Activated T-helper 9 cell treated with anti-CD3 and anti-CD28 coated beads, Interleukin-2, amount 50 U/mL, for 16 hours (primary cell): ENCODE measurements at regions not wholly inside any gene's neighbourhood (a gene's known extent, or its start where the extent isn't known, plus 50 kb on each side); places are given as distances from the start of the nearest gene placed in this dataset.

ENCODE experiments used
- DNase-seq: peaks from one replicate; pipeline ENCODE4 v3.0.0-alpha.2; 2020; ENCODE audit warnings: low read depth

DNA sequence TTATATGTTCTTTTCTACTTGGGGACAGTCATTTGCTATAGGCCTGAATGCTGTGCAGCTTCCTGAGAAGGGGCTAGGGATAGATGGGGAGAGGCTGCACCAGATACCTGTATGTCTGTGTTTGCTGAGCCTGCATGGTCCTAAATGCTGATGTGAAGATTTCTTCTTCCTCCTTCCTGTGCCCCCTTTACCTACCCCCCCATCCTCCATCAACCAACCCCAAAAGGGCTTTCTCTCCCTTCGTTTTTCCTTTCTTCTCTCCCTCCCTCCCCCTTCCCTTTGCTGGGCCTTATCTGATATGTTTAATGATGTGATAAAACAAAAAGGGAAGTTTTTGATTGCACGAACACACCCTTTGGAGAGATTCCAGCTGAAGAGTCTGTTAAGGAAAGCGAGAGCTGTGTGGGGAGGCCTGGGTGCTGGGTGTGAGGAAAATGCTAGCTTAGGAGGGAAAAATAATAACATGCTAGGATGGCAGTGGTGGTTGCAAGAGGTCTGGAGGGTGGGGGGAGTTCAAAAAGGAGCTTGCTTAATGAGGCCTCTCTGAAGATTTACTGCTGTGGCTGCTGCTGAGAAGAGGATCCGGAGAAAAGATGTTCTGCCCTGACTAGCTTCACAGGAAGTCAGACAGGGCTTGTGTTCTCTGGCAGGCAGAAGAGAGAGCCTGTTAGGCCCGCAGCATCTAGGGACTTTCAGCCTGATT, 101.8 kb downstream of the SAMD9 start:
- no peak for DNase-seq

DNA sequence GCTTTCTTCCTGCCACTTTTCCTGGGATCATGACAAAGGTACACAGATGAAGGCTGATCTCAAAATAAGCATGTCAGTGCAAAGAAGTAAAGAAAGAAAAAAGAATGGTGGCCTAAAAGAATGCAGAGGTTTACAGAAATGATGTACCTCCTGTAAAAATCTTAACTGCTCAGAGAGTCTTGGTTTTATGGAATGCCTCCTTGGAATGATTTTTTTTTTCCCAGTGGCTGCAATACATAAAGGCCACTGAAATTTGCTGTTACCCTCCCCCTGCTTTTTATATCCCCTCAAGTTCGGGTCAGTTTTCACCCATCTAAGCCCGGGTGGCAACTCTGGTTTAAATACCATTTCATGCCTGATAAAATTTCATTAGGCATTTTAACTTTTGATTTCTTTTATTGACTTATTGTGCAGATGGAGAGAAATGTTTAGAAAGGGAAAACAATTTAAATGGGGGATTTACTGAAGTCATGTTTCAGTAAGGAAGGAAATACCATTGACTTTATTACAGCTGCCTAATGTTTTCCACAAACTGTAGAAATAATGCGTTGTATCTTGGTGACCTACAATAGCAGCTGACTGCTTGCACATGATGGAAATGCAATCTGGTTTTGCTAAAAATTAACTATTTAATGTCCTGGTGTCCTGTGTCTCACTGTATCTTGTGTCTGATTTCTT, 102.5 kb downstream of the SAMD9 start:
- no peak for DNase-seq

DNA sequence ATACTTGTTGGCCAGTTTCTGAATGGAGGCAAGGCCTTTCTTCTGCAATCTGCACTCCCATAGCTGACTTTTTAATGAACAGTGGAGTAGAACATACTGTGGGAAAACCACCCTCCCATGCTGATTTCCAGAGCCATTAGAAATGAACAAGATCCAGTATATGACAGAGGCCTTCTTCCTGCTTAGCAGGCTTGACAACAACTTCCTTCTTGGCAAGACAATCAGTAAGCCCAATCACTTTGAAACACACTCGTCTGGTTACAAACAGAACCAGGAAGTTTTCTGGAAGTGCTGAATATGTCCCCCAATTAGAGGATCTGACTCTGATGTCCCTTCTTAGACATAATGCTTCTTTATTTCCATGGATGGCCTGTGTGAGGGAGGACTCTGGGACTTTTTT, 103.4 kb downstream of the SAMD9 start:
- DNase-seq: no peak

DNA sequence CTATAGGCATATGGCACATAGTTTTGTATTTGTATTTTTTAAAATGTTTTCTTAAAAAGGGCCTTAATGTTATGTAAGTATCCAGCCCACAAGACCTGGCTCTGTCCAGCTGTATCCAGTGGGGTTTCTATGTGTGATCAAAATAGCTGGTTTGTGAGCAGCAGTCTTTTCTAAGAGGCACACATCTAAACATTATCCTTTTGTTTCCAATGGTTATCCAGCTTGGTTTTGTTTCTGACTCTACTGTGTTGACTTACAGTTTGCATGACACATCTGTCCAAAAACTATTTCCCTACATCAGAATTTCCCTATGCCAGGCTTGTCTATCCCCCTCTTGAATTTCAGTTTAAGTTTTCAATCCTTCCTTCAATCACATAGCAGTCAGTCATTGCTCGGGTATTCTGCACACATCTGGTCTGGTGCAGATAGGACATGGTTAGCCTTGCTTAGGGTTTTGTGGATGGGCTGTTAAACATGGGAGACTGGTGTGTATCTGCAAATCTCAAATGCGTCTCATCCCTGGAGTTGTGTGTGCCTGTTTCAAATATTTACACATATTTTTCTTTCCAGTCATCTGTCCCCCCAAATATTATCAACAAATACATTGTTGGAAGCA, 104.2 kb downstream of the SAMD9 start:
- no peak for DNase-seq

DNA sequence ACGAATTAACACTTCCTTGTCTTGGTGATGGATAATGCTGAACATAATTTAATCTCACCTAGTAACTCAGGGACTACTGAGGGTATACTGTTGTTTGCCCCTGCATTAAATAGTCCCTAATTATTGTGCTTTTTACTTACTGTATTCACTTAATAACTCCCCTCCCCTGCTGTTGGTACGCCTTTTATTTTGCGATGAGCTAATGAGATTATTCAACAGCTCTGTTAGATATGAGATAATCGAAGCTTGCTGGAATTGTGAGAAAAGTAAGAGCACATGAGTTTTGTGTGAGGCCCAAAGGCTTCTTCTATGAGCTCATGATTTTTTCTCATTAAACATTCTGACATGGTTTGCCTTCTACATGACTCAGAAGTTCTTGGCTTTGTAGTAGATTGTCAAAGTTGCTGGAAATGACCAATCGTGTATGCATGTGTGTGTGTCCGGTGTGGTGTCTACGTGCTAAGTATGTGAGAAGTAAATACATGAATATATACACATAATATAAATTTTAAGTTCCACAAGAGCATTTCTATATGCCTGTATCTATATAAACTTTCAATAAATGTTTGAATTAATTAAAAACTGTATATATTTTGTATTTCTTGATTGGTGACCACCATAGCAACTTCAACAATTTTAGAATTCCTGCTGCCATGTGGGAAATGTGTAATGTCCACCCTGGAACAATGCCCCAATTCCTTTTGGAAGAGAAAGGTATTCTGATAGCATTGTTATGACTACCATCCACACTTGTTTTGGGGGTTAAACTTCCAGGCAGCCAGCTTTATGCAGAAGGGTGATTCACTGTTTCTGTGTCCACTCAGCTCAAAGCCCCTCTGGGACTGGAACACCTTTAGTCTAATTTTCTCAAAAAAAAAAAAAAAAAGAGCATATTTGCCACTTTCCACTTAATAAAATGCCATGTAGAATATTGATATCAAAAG, 106.2 kb downstream of the SAMD9 start:
- DNase-seq: no peak

DNA sequence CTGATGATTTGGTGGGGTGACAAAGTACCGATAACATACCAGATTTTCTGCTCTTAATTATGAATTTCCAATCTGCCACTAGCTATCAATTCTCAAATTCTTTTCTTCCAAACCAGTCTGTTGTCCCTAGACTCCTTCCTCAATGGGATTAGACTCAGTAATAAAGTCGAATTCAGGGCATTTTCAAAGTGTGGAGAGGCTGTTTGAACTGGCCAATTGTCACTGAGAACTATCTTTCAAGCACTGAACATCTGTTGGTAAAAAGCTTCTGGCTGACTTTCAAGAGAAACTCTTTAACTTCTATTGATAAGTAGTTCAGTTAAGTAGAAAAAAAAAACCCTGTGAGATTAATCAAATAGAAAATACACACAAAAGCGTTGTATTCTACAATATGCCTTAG, 108.9 kb downstream of the SAMD9 start:
- no peak for DNase-seq

DNA sequence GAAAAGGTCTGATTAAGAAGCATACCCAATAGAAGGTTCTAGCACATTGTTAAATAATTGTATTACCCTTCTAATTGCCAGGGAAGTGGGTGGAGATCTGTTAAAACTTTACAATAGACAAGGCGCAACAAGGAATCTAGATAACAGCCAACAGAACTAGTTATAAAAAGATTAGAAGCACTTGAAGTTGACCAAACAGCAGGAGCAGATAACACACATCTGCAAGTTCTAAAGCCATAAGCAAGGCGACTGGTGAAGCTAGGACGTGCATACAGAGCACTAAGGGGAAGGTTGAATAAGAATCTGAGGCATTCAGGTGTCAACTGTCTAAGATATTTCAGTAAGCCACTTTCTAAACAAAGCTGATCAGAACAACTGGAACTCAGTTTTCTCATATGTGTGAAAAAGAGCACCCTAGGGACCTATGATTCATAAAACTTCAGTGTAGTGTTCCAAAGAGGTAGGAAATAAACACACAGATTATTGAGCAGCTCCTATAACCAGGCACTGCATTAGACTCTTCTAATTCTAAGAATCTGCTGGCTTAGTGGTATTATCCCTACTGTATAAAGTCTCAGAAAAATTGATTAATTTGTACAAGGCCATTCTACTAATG, 111.2 kb downstream of the SAMD9 start:
- DNase-seq: no peak

DNA sequence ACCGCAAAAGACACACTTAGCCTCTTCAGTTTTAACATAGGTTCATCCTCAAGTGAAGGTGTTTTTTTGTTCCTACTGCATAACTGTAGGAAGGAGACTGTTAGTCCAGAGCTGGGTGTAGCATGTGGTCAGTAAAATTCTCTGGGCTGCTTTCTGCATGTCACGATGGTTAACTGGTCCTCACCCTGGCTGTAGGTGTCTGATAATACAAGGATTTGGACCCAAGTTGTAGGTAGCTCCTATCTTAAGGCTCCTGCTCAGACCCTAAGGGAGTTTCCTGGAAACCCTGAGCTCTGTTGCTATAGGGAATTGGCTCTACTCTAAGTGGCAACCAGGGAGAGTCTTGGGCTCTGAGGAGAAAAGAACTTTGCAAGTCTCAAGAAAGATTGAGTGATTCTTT, 112.9 kb downstream of the SAMD9 start:
- no peak for DNase-seq

DNA sequence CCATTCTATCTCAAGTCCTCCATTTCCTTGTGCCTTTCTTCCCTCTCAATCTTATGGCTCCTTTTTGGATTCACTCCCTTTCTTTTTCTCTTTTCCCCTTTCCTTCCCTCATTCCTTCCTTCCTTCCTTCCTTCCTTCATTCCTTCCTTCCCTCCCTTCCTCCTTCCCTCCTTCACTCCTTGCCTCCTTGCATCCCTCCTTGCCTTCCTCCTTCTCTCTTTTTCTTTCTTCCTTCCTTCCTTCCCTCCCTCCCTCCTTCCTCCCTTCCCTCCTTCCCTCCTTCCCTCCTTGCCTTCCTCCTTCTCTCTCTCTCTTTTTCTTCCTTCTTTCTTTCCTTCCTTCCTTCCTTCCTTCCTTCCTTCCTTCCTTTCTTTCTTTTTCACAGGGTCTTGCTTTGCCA, 120.1 kb downstream of the SAMD9 start:
- DNase-seq: no peak

DNA sequence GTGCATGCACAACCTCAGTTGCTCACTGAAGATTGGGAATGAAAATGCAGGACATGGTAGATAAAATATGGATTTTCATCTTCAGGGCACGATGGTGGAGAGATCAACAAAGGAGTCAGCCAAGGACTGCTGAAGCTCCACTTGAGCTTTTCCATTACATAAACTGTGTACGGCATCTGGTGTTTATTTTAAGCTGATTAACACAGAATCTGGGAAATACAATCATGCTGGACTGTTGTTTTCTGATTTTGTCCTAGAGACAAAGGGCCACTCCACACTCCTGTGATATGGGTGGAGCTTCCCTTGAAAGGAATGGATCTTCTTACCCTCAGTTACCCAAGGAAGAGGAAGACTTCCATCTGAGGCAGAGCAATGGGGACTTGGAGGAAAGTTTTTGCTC, 120.6 kb downstream of the SAMD9 start:
- DNase-seq: no peak

DNA sequence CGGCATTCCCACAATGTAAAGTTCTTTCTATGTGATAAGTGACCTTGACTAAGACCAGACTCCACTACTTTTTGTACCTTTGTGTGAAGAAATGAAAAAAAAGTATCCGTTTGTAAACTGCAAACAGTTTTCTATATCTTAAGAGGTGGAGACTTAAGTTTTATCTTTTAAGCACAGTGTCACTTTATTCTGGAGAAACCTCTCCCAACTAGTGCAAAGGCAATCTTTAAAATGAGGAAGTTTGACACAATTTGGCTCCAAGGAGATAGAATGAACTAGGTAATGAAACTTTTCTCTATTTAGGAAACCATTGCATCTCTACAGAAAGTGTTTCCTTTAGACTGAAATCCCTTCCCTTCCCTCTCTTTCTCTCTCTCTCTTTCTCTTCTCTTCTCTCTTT, 122.9 kb downstream of the SAMD9 start:
- no peak for DNase-seq

DNA sequence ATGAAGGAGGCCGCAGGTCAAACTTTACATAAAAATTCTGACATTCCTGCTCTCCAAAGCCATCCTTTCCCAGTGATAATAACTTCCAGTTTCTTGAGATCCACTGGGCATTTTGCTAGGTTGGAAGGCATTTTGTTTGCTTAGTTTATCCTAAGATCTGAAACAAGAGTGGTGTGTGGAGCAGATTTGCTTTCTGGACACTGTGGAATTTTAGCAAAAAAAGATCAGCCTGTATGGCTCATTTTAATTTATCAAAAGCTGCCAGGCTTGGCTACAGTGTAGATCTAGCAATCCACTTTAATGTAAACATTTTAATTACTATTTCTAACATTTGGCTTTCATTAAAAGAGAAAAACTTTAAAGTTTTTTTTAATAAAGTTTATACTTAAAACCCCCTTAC, 124.8 kb downstream of the SAMD9 start:
- no peak for DNase-seq

DNA sequence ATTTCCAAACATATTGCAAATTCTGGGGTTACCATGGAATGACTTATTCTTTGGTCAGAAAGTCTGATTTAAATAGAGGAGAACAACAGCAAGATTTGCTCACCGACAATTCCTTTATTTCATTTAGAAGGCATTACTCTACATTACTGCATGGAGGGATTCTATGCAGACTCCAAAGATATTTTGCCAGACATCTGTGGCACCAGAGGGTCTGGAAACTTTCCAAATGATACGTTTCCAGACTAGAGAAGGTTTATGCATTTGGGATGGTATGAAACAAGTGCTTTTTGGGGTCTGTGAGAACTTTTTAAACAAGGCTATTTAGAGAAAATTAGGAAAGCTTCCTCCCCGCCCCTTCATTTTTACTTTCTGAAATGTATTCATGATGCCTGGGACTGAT, 125.3 kb downstream of the SAMD9 start:
- DNase-seq: no peak

DNA sequence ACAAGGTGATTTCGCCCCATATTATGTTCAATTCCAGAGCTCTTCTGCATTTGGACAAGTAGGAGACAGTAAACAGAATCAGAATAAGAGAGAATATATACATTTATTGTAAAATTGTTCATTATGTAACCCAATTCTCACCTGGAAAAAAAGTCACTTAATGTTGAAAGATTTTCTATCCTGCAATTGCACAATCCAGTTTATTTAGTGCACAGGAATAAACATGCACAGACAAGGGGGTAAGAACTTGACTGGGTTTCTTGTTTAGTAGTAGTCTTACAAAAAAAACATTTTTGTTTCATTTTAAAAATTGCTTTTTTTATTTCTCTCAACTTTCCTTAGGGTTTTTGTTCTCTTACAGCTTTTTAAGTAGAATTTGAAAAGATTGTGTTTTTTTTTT, 126.6 kb downstream of the SAMD9 start:
- no peak for DNase-seq

DNA sequence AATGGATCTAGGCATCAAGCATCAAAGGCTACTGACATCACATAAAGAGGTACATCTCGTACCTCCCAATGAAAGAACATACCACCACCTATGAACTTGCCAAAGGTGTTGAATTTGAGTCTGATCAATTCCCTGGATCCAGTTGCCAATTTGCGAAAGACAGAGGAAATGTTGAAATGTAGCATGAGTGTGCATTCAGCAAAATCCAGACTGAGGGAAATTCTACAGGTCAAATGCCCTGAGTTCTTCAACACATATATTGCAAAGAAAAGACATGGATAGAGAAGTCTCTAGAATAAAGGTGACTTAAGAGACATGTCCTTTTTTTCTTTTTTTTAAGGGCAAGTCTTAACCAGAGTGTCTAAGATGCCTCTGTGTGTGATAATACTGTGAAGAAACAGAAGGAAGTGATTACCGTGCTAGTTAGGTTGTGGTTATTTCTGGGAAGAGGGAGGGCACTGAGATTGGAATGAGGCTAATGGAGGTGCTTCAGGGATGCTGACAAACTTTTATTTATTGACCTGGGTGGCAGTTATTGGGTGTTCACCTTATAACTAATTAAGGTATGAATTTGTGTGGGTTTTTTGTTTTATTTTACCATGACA, 128.7 kb downstream of the SAMD9 start:
- DNase-seq: no peak

DNA sequence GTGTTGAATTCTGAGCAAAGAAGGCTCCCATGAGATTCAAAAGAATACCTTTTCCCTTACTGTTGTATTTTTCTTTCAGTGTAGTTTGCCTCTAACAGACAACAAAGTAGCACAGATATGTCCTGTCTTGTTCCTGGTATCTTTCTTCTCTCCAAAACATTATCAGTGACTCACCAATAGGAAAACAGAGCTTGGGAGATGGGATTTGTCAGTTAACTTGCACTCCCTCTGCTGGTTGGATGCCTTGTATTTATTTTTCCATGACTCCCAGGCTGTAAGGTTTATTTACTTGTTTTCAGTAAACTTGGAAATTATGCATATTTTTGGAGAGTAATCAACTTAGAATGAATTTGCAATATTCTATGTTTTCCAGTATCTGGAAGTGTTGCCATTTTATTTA, 129.7 kb downstream of the SAMD9 start:
- no peak for DNase-seq

DNA sequence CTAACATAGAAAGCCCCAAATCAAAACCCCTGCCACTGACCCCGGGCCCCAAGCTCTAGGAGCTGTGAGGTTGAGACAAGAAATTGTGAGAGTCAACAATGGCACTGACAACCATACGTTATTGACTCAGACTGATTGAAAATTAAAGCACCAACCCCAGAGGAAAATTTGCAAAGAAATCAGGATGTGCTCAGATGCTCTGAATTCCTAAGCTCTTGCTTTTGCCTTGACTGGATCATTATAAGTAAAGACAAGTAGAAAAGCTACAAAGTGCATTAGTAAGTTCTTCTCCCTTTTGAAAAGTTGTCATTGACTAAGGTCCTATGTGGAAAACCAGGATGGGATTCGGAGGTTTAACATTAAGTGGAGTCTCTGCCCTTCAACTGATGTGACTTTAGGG, 130.2 kb downstream of the SAMD9 start:
- no peak for DNase-seq

DNA sequence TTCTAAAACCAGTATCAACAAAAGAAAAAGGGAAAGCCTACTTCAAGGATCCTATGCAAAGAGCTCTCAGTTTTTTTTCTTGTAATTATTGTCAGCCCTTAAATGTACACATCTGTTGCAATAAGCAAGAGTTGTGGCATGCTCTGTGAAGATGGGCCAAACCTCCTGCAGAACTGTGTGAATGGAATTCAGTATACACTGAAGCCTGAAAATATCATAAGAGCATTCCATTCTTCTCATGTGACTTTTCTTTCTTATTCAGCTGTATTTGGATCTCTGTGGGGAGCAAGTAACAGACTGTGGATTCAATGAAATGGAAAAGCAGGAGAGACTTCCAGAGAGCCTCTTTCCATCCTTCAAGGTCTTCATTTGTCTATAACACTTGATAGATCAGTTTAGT, 130.7 kb downstream of the SAMD9 start:
- no peak for DNase-seq

DNA sequence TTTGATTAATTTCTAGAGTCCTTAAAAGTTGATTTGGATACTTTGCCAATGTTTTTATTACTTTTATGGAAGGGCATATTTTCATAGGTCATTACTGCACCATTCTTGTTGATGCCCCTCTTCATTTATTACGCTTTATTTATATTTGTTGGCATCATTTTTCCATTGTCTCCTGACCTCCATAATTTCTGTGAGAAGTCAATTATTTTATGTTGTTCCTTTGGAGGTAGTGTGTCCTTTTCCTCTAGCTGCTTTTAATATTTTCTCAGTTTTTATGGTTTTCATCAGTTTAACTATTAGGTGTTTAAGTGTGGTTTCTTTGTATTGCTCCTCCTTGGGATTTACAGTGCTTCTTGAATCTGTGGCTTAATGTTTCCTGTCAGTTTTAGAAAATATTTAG, 134.9 kb downstream of the SAMD9 start:
- DNase-seq: no peak

DNA sequence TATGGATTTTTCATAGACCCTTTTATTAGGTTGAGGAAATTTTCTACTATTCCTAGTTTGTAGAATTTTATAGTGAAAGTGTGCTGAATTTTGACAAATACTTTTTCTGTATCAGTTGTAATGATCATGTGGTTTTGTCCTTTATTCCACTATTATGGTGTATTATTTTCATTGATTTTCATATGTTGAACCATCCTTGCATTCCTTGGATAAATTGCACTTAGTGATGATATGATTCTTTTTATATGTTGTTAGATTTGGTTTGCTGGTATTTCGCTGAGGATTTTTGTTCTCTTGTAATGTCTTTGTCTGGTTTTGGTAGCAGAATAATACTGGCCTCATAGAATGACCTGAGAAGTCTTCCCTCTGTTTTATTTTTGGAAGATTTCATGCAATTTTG, 140.6 kb upstream of the CDK6 start:
- no peak for DNase-seq

DNA sequence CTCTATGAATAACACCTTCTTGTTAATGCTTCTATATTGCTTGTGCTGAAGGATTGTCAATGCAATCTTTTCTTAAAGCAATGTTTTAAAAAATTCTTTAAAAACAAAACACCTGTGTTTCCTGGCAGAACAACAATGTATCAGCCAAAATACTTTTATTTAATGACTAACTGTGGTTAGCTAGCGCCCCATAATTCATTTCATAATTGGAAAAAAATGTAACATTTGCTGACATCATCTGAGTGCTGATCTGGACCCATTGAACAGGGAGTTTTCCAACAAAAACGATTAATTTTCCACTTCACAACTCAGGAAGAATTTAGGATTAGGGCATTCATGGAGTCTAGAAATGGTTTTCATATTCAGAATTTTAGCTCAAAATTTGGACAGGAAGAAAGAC, 137.6 kb upstream of the CDK6 start:
- DNase-seq: no peak

DNA sequence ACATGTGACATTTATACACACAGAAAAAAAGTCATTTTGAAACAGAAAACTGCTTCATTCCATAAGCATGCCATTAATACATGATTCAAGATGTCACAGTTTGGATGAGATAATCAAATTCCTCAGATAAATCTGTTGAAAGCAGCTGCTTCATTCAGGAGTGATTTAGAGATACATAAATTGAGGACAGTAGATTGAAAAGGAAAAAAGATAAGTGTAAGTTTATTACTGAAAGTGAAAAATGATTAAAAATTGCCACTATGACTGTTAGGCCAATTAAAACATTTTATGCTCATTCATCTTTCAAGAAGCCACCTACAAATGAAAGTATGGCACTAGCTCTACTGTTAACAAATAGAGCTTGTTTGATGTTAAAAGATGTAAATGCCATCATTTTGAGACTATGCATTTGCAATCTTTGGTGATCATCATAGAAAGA, 136.9 kb upstream of the CDK6 start:
- DNase-seq: no peak
